ENCODE measurements at regions not wholly inside any gene's neighbourhood (a gene's known extent, or its start where the extent isn't known, plus 50 kb on each side); places are given as distances from the start of the nearest gene placed in this dataset.

DNA sequence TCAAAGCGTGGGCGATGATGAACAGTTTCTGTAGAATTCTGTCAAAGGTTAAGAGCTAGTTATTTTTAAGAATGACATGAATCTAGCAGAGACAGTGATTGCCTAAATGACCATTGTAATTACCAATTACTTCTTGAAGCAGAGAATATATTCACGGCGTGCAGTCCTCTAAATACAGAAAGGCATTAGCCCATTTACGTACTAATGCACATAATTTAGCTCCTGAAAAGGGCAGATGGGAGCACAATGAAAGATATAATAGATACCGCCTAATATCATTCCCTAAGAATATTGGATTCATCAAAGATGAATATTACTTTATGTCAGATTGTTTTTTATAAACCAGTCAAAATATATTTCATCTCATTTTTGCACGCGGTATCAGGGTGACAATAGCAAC lies 212.4 kb downstream of the URI1 start:
- FAIRE-seq = no peak

DNA sequence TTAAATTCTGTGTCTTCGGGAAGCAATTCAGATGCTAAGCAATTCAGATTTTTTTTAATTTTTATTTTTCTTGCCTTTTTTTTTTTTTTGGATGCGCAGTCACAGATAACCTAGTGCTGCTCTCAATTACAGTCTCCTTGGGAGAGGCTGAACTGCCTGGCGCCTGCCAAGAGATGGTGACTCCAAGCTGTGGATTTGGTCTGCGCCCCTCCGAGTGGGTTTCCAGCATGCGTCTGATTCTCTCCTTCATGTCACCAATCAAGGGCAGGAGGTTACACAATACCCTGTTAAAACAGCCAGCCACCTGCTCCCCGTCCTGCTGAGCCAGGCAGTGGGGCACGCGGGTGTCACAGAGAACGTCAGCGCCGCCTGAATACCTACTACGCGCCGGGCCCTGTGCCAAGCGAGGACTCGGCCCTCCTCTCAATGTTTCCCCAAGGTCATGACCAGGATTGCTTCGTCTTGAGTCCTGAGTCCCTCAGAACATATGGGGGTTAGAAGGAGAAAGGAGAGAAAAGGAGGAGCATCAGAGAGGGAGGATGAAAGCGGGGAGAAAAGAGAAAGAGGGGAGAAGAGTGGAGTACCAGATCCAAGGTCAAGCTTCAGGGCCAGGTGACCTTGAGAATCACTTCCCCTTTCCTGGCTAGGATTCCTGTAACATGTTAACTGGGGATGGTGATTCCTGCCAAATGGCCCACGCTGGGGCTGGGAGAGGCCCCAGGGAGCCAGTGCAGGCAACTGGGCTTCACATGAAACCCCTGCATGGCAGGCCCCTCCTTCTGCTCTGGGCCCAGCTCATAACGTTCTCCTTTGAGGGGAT lies 213.6 kb downstream of the URI1 start:
- FAIRE-seq = no peak

DNA sequence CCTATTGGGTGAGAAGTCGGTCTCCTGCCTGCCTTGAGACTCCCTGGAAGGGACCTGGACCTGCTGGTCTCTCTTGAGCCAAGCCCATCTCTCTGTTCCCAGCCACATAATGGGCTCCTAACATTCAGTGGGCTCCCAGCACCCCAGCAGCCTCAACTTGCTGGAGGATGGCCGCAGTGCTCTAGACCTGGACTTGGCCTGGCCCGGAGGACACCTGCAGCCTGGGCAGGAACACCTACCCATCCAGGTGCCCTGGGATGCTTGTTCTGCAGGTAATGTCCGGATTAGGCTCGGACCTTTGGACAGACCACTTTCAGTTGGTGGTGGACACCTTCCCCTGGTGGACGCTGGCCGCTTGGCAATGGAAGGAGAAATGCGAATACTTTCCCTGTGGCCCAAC lies 214.6 kb downstream of the URI1 start:
- no peak for FAIRE-seq

DNA sequence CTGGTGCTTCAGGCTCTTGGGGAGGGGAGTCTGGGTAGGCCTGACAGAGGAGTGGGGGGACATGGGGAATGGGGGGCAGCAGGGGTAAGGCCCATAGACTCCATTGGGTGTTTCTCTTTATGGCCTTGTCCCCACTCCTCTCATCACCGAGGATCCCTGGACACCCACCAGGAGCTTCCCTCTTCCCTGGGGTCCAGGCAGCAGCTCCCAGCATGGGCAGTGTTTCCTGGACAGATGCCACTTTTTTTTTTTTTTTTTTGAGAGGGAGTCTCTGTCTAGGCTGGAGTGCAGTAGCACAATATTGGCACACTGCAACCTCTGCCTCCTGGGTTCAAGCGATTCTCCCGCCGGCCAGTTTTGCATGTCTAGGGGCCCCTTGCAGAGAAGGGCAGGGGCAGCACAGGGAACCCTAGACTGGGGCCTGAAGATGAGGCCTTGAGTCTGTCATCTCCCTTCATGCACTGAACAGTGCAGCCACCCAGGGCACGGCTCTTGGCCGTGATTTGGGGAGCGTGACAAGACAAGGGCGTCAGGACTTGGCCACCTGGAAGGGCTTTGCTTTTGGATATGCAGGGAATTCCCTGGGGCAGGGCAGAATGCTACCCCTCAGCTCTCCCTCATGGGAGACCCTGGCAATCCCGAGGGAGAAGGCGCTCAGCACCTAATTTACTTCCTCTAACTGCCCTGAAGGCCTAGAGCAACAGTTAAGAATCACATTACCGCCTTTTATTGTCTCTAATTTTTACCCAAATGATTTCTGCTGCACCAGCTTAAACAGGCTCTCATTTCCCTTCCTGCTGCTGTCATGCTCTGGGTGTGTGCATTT lies 213.9 kb upstream of the ZNF536 start:
- no peak for FAIRE-seq

DNA sequence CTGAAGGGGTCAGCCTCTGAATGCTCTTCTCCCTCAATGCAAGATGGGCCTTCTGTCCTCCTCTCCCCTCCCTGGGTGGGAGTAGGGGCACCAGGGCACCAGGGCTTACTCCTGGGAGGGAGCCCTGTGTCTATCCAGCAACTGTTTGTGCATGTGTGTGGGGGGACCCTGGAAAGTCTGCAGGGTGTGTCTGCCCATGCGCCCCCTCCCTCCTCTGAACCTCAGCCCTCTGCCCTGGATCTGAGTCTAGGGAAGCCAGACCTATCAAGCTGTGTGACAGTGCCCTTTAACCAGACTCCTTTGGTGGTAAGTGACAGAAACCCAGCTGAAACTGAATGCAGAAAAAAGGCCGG lies 213.3 kb upstream of the ZNF536 start:
- no peak for FAIRE-seq

DNA sequence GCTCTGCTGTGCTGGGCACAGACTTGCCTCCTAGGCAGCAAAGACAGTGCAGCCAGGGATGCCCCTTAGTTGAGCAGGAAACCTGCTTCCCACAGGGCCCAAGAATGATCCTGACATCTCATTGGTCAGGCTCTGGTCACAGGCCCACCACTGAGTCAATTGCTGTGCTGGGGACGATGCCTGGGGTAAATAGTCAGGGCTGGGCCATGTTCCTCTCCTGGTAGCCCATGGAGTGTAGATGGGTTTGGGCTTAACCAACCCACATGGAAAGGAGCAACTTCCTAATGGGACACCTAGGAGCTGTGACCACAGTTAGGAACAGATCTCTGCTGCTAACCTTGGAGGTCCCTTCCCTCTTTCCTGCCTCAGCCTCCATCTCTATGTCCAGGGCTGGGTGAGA lies 212.5 kb upstream of the ZNF536 start:
- no peak for FAIRE-seq

DNA sequence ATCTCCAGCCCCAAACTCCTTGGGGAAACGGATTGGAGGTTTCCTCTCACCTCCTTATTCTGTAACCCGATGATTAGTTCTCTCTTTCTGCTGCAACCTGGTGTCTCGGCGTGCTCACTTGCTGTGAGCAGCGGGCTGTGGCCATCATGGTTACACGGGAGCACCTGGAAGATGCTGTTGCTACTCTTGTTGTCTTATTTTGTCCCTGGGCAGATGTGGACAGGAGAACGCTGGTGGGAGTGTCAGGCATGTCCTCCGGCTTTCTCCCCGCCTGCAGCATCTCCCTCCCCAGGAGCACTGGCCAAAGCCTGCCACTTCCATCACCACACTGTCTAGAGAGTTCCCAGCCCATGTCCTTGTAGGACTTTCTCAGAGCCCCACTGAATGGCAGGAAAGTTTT lies 211.8 kb upstream of the ZNF536 start:
- FAIRE-seq = no peak

DNA sequence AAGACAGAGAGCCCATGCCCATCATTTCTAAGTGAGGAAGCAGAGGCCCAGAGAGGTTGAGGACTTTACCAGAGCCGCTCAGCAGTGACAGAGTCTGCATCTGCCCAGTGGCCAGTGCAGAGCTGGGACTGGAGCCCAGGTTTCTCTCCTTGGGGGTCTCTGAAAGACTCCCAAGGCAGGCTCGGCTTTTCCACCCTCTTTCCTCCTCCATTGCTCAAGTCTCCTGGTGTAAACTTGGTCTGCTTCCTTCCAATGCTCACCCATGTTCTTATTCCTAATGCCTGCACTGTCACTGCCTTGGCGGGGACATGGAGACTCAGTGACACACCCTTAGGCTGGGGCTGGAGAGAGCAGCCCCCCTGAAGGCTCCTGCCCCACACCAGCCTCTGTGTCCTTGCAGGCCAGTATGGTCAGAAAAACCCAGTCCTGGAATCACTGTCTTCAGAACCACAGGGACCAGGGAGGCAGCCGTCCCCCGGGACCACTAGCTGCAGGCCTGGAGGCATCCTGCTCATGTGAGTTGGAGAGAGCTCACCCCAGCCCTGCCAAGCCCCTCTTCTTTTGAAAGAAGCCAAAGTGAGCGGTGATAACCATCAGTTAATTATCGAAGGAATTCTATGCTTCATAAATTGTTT lies 211.0 kb upstream of the ZNF536 start:
- FAIRE-seq = no peak

DNA sequence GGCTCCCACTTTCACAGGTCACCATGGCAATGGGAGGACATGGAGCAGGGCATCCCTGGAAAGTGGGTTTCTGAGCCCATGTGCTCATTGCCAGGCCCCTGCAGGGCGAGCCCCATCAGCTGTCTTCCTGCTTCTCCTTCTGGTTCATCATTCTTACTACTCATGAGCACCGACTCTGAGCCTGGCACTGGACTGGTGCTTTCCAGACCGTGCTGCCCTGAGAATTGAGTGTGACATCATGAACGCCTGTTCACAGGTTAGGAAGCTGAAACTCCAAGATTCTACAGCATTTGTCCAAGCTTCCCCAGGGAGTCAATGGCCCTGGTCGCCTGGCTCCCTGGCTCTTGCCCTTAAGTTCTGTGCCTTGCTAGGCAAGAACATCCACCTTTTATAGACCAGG lies 210.4 kb upstream of the ZNF536 start:
- FAIRE-seq = no peak

DNA sequence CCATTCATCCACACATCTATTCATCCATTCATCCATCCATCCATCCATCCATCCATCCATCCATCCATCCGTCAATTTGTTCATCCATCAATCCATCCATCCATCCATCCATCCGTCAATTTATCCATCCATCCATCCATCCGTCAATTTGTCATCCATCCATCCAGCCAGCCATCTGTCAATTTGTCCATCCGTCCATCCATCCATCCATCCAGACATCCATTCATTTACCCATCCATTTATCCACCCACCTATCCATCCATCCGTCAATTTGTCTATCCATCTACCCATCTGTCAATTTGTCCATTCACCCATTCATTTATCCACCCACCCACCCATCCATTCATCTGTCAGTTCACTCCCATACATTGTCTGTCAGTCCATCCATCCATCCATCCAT lies 209.5 kb upstream of the ZNF536 start:
- FAIRE-seq = no peak

DNA sequence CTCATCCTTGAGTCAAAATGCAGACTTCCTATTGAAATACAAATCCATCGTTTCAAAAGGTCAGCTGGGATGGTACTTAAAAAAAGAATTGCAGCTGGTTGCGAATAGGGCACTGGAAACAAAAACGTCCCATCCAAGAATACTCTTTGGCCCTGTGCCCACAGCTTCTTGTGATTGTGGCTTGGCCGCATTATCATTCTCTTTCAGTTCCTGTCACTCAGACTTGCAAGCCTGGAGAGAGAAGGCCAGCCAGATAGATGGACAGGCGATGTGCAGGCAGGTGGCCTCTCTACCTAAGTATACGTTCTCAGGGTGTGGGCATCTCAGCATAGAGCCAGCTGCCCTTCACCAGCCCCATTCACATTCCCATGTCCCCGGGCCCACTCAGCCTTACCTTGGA lies 208.5 kb upstream of the ZNF536 start:
- no peak for FAIRE-seq

DNA sequence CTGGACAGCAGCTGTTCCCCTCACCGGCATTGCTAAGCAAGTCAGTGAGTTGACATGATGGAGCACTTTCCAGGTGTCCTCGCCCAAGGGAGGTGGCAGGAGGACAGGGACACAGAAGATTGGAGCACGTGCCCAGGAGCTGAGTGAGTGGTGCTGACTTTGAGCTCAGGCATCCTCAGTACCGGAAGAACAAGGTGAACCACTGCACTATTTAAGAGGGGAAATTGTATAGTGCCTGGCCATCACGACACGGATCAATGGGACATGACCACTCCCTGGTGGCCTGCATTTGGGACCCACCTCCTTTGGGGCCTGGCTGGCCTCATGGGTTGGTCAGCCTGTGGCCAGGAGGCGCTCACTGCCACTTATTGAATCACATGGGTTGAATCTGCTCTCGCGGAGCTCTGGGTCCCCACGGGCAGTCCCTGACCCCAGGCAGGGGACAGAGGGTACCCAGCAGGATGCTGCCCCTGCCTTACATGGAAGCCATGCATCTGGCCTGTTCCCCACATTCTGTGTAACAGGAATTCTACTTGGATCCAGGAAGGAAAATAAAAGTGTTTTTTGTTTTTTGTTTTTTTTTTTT lies 206.9 kb upstream of the ZNF536 start:
- FAIRE-seq = no peak

DNA sequence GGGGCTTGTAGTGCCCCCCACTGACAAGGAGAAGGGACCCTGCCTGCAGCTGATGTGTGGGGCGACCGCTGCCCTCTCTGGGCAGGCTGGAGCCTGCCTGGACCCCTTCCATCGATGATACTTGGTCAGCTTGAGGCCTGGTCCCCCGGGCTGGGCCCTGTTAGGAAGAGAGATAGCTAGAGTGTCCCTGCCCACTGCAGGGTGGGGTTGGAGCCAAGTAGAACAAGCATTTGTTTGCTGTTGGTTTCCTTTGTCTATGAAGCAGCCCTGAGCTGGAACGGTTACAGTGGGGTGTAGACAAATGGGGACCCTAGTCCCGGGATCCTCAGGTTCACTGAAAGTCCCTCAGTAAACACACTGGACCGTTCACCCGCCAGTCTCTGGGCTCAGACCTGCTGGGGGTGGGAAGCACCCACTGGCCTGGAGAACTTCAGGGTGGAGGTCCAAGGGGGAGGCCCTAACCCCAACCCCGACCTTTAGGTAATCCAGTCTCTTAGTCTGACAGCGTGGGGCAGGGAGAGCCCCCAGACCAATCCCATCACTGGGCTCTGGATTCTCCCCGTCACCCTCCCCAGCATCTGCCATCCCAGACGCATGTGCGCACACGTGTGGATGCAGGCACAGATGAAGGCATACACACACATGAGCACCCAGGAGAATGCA lies 204.8 kb upstream of the ZNF536 start:
- FAIRE-seq = no peak

DNA sequence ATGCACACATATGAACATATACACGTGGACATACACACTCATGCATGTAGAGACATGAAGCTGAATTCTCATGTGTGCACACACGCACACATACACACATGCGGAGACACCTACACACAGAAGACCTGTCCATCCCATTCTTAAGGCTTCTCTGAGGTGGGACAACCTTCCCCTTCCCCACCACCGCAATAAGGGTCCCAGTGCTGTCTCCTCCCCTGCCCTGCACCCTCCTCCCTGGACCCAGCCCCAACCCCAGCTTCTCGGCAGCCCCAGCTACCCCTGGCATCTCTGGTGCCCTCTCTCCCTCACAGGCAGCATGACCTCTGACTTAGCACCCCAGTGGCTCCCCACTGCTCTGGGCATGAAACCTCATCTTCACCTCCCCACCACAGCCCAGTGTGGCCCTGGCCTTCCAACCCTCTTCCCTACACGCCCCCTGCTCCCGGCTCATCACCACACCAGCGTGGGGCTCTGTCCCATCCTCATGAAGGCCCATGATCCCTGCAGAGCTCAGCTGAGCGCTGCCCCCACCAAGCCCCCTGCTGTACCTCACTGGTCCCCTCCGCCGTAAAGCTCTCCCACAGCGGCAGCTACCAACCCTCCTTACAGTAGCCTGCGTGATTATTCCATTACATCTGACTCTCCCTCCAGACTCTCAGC lies 204.1 kb upstream of the ZNF536 start:
- FAIRE-seq = no peak

DNA sequence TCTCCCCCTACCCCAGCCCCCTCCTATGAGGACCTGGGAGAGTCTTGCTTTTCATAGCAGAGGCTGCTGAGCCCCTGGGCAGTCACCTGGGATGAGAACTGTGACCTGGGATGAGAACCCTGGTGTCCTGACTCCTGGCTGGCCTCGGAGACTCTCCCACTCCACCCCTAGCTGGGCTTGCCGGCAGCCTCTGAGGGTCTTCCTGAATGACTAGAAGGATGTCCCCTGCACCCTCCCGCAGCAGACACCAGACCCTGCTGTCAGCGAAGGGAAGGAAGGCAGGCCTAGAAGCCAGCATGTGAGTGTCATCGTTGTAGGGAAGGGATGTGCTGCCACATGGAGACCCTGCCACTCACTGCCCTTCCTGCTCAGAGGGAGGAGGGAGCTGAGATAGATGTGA lies 203.4 kb upstream of the ZNF536 start:
- no peak for FAIRE-seq

DNA sequence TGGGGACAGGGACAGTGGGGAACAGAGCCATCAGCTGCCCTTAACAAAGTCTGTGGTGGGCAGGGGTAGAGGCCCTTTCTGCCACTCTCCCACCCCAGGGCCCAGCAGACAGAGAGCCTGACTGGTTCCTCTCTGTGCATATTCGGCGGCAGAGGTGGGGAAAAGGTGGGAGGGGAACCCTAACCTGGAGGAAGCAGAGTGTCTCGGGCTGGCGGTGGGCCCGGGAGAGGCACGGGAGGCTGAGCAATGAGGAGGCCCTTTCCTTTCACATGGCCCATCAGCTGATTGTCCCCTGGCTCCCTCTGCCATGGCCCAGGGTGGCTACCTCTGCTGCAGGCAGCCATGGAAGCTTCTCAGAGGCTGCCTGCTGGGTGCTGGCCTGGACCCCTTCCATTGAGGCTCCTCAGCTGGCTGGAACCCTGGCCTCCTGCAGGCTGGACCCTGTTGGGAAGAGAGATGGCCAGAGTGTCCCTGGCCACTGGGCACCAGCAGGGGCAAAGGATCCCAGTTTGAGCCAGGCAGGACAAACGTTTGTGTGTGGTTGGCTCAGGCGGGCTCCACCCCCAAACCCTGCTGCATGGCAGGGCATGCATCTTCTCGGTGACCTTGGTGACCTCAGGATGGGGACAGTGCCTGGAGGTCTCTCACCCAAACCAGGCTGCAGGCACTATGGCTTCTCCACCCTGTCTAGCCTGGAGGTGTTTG lies 202.8 kb upstream of the ZNF536 start:
- FAIRE-seq = no peak

DNA sequence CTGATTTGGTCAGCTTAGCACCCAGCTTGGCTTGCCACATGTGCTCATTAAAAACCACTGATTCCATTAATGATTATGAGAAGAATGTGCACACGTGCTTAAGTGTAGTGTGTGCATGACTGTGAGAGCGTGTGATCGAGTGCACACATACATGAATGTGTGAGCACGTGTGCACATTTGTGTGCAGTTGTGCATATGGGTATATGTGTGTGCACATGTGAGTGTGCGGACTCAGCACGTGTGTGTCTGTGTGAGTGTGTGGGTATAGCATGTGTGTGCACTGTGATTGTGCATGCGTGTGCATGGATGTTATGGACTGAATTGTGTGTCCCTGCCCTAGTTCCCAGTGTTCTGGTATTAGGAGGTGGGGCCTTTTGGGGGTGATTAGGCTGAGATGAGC lies 202.1 kb upstream of the ZNF536 start:
- FAIRE-seq = no peak

DNA sequence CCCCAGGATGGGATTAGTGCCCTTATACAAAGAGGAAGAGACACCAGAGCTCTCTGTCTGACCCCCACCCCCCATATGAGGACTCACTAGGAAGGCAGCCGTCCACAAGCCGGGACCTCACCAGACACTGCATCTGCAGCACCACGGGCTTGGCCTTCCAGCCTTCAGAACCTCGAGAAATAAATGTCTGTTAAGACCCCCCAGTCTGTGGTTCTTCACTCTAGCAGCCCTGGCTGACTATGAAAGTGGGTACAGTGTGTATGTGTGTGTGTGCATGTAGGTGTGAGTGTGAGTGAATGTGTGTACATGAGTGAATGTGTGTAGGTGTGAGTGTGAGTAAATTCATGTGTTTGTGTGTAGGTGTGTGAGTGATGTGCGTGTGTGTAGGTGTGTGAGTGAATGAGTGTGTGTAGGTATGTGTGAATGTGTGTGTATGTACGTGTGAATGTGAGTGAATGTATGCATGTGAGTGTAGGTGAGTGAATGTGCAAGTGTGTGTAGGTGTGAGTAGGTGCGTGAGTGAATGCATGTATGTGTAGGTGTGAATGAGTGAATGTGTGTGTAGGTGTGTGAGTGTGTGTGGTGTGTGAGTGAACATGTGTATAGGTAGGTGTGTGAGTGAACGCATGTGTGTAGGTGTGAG lies 201.6 kb upstream of the ZNF536 start:
- no peak for FAIRE-seq

DNA sequence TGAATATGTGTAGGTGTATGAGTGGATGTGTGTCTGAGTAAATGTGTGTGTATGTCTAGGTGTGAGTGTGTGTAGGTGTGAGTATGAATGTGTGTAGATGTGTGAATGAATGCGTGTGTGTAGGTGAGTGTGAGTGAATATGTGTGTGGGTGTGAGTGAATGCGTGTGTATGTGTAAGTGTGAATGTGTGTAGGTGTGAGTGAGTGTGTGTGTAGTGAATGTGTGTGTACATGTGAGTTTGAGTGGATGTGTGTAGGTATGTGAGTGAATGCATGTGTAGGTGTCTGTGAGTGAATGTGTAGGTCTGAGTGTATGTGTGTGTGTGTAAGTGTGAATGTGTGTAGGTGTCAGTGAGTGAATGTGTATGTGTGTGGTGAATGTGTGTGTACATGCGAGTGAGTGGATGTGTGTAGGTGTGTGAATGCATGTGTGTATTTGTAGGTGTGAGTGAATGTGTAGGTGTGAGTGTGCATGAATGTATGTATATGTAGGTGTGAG lies 201.0 kb upstream of the ZNF536 start:
- no peak for FAIRE-seq

DNA sequence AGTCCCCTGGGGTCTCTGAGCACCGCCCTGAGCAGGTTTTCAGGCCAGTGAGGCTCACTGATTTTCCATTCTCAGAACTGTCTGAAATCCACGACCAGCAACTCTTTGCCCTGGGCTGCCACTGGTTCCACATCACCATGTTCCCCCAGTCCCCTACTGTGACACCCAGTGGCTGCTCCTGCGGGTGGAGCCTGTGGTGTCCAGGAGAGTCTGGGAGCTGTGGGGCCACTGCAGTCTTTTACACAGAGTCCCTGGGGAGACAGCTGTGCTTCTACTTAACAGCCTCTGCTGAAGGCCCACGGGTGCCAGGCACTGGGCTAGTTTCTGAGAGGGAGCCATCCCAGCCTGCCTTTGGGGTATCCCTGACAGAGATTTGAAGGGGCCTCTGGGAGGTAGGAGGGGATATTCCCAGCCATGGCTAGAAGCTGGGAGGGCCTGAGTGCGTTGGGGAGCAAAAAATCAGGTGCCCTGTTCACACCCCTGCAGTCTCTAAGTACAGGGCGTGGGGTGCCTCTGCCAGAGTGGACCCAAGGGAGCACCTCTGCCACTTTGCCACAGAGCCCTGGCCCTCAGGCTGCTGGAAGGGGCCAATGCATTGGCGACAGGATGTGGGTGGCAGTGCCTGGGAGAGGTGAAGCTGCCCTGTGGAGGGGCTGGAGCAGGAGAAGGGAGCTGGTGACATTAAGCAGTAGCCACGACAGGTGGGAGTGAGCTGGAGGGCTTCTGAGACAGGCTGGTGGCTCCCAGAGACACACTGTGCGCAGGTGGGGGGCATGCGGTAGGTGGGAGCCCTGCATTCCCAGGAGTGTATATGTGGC lies 200.2 kb upstream of the ZNF536 start:
- FAIRE-seq = no peak

Data from A204.1 (cell line).